Endothelial cell of umbilical vein (primary cell): ENCODE measurements at regions not wholly inside any gene's neighbourhood (a gene's known extent, or its start where the extent isn't known, plus 50 kb on each side); places are given as distances from the start of the nearest gene placed in this dataset.

Source experiments
- BruUV-seq: library from RNA; stranded (reverse); fragments of 400-500 nt; replicated peaks from 2 replicates; lab custom pipeline; 2021; lab: Mats Ljungman, UMichigan
- CTCF ChIA-PET: fragments of 300-600, 350-600 bp; sonication (Branson Sonifier 250); formaldehyde crosslinking; loops from one replicate; lab custom pipeline; 2021; ENCODE audit warnings: antibody characterized with exemption, inconsistent platforms; lab: Charles Lee
- POLR2A ChIA-PET: fragments of 300-600, 350-600 bp; sonication (Branson Sonifier 250); formaldehyde crosslinking; loops from one replicate; lab custom pipeline; 2021; ENCODE audit warnings: antibody characterized with exemption, inconsistent platforms; lab: Charles Lee
- DNase-seq: peaks from one replicate; pipeline ENCODE4 v3.0.0-alpha.2; 2011; ENCODE audit warnings: low read depth, low spot score
- FAIRE-seq: peaks from 2 replicates; lab custom pipeline; 2011; peaks lifted over from hg19 to GRCh38; lab: Jason Lieb, UNC
- H2AFZ ChIP-seq: 2 replicates; pipeline ENCODE4 v1.6.0; 2012; ENCODE audit warnings: low read depth, low read length, control low read depth, inconsistent platforms
- H3K27ac ChIP-seq: 2 replicates; pipeline ENCODE4 v1.5.1; 2011; ENCODE audit warnings: low read depth, mild to moderate bottlenecking, control low read depth, low read length, moderate library complexity; ENCODE audit not compliant: insufficient read depth
- H3K27me3 ChIP-seq, 2 experiments: 2 replicates each; pipeline versions ENCODE4 v1.6.0 to v1.6.1; 2011; ENCODE audit warnings: low read length in 2 of 2, mixed read lengths in 1 of 2; ENCODE audit not compliant: control insufficient read depth in 2 of 2, insufficient read depth in 2 of 2
- H3K36me3 ChIP-seq, 2 experiments: 2 replicates in 1 of 2; 3 replicates in 1 of 2; pipeline ENCODE4 v1.5.1; 2011; ENCODE audit warnings: low read length in 2 of 2, mild to moderate bottlenecking in 1 of 2, moderate library complexity in 1 of 2; ENCODE audit not compliant: control insufficient read depth in 2 of 2, insufficient read depth in 2 of 2; ENCODE audit errors: extremely low read depth in 1 of 2
- H3K4me1 ChIP-seq: 3 replicates; pipeline ENCODE4 v1.5.1; 2011; ENCODE audit warnings: mild to moderate bottlenecking, low read length; ENCODE audit not compliant: control insufficient read depth, insufficient read depth; ENCODE audit errors: extremely low read depth
- H3K4me2 ChIP-seq: 2 replicates; pipeline ENCODE4 v1.6.1; 2011; ENCODE audit warnings: low read length, control low read depth, mixed read lengths; ENCODE audit not compliant: insufficient read depth
- H3K4me3 ChIP-seq, 3 experiments: fragments of 200-600 bp in 1 of 3; sonication (generic), shearing (Covaris generic) in 1 of 3; replicated peaks in 1 of 3; 2 replicates each; pipeline ENCODE4 v1.5.1; 2011 to 2016; ENCODE audit warnings: control low read depth in 3 of 3, low read length in 3 of 3, mild to moderate bottlenecking in 2 of 3, inconsistent platforms in 1 of 3, low read depth in 1 of 3, moderate library complexity in 1 of 3; ENCODE audit not compliant: insufficient read depth in 1 of 3
- H3K79me2 ChIP-seq: 2 replicates; pipeline ENCODE4 v1.6.0; 2012; ENCODE audit warnings: low read length, inconsistent platforms; ENCODE audit not compliant: control insufficient read depth, insufficient read depth
- H3K9ac ChIP-seq: replicated peaks from 2 replicates; pipeline ENCODE3; 2011; ENCODE audit warnings: low read length, control low read depth; ENCODE audit not compliant: insufficient read depth; ENCODE audit errors: extremely low read depth
- H3K9me1 ChIP-seq: replicated peaks from 3 replicates; pipeline ENCODE4 v1.6.0; 2011; ENCODE audit warnings: mild to moderate bottlenecking, low read length; ENCODE audit not compliant: control insufficient read depth, insufficient read depth; ENCODE audit errors: extremely low read depth
- H3K9me3 ChIP-seq: replicated peaks from 2 replicates; pipeline ENCODE4 v1.5.1; 2012; ENCODE audit warnings: low read length, inconsistent platforms; ENCODE audit not compliant: control insufficient read depth, insufficient read depth
- H4K20me1 ChIP-seq: replicated peaks from 2 replicates; pipeline ENCODE3; 2011; ENCODE audit warnings: mild to moderate bottlenecking, low read length; ENCODE audit not compliant: control insufficient read depth, insufficient read depth; ENCODE audit errors: extremely low read depth
- CTCF ChIP-seq, 2 donors: IDR thresholded peaks; 1 replicate in 1 of 2; 2 replicates in 1 of 2; pipeline ENCODE4 v1.5.1; 2011; ENCODE audit warnings: low read length in 2 of 2, mild to moderate bottlenecking in 2 of 2, moderate library complexity in 2 of 2, control low read depth in 1 of 2, inconsistent platforms in 1 of 2, low read depth in 1 of 2; ENCODE audit not compliant: insufficient read depth in 1 of 2; ENCODE audit errors: extremely low read depth in 1 of 2
- EZH2 ChIP-seq: IDR thresholded peaks from 2 replicates; pipeline ENCODE4 v1.6.1; 2012; ENCODE audit warnings: borderline replicate concordance, low read depth, mild to moderate bottlenecking, moderate library complexity, low read length, inconsistent platforms; ENCODE audit not compliant: severe bottlenecking
- FOS ChIP-seq: IDR thresholded peaks from 2 replicates; pipeline ENCODE4 v1.6.1; 2011; ENCODE audit warnings: mild to moderate bottlenecking, low read length, moderate library complexity, borderline replicate concordance; ENCODE audit not compliant: insufficient read depth
- GATA2 ChIP-seq: IDR thresholded peaks from 2 replicates; pipeline ENCODE4 v1.7.0; 2011; ENCODE audit warnings: low read depth, mild to moderate bottlenecking, moderate library complexity, mixed read lengths, low read length; ENCODE audit not compliant: insufficient read length, insufficient read depth
- JUN ChIP-seq: IDR thresholded peaks from 2 replicates; pipeline ENCODE4 v1.6.1; 2011; ENCODE audit warnings: borderline replicate concordance, low read depth; ENCODE audit not compliant: insufficient read length, insufficient read depth
- MAX ChIP-seq: IDR thresholded peaks from 2 replicates; pipeline ENCODE4 v1.6.1; 2011; ENCODE audit not compliant: insufficient read depth, insufficient read length
- MYC ChIP-seq: IDR thresholded peaks from one replicate; pipeline ENCODE4 v1.6.1; 2011; ENCODE audit warnings: mild to moderate bottlenecking, low read depth, low read length
- POLR2A ChIP-seq: IDR thresholded peaks from 2 replicates; pipeline ENCODE4 v1.6.1; 2012; ENCODE audit warnings: low read depth, mild to moderate bottlenecking, control low read depth, low read length
- POLR2AphosphoS5 ChIP-seq: IDR thresholded peaks from 2 replicates; pipeline ENCODE4 v1.6.1; 2012; ENCODE audit warnings: low read depth, mild to moderate bottlenecking, control low read depth, low read length, moderate library complexity; ENCODE audit not compliant: insufficient read depth
- dilution Hi-C: fragments of 300-500 bp; cut with MboI; formaldehyde crosslinking; loops from one replicate; pipeline ENCODE4 v1.15.0; 2019; ENCODE audit warnings: low sequenced_read_pairs; ENCODE audit not compliant: extremely low pct_ligation_motif_present
- intact Hi-C: fragments of 100-400 bp; cut with micrococcal nuclease; formaldehyde crosslinking; loops from one replicate; pipeline ENCODE4 v1.10.0; 2022

- no peaks in the 10 kb centered on the region for H3K27me3 ChIP-seq
- no peak overlapping the region for H3K4me3 ChIP-seq
- H3K9me3 ChIP-seq = no peaks in the 10 kb centered on the region
- intact Hi-C loops (no loop called here), dilution Hi-C loops (no loop called here)
- no peaks in the 10 kb centered on the region for H3K9me1 ChIP-seq
- DNase-seq (no peak), FAIRE-seq (no peak)
- H3K4me1 ChIP-seq = no peaks in the 10 kb centered on the region
- H3K9ac ChIP-seq = no peak overlapping the region
- no peaks in the 10 kb centered on the region for H4K20me1 ChIP-seq
- POLR2A ChIA-PET = no interaction called here
- no peak for TF ChIP-seq CTCF (IDR thresholded peaks at IDR 0.05; ENCODE audit: extremely low read depth in 1 of 2, insufficient read depth in 1 of 2, low read depth in 1 of 2, low read length in 2 of 2)
- TF ChIP-seq POLR2AphosphoS5 = no peak
- no peak for TF ChIP-seq JUN
- TF ChIP-seq EZH2 = no peak
- no peak for TF ChIP-seq POLR2A
- no peak for TF ChIP-seq MAX
- no peak for TF ChIP-seq MYC
- no peak for TF ChIP-seq GATA2
- TF ChIP-seq FOS = no peak
- H3K4me2 ChIP-seq = no peak overlapping the region
- no peaks in the 10 kb centered on the region for H3K36me3 ChIP-seq
- CTCF ChIA-PET = no interaction called here
- H3K79me2 ChIP-seq = no peaks in the 10 kb centered on the region
- no TSS peak for BruUV-seq
- no peak overlapping the region for H3K27ac ChIP-seq
- H2AFZ ChIP-seq = no peak overlapping the region
Measured at GRCh38 chr19:30268601-30269000, 103.6 kb upstream of the ZNF536 start.
